ENCODE measurements at regions not wholly inside any gene's neighbourhood (a gene's known extent, or its start where the extent isn't known, plus 50 kb on each side); places are given as distances from the start of the nearest gene placed in this dataset.

DNA sequence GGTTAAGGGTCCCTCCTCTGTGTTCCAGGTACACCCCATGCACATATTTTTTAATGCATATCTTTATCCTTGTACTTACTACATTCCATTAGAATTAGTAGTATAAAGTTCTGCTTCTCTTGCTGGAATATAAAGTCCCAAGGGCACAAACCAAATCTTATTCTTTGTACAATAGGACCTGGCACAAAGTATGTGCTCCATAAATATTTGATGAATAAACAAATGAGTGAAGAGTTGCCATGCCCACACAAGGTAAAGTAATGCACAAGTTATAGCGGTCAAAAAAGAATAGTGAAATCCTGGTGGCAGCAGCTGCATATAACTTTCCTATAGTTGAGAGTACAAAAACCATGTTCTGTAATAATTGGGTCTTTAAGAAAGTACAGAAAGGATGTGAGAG is 82.1 kb upstream of the BMP4 start:
- Histone ChIP-seq H4K20me1 (ENCODE audit: insufficient read depth, poor library complexity, severe bottlenecking) (no peaks in the 10 kb centered on the region), H3K27ac (no peak overlapping the region), H3K36me3 (replicated peaks; ENCODE audit: insufficient read depth, low read depth) (no peaks in the 10 kb centered on the region), H3K9me2 (replicated peaks; ENCODE audit: insufficient read depth) (no peaks in the 10 kb centered on the region), H3K4me1 (ENCODE audit: insufficient read depth) (no peaks in the 10 kb centered on the region), H3K4me3 (no peak overlapping the region), H3K4me2 (no peak overlapping the region), H3K27me3 (no peaks in the 10 kb centered on the region), H3K79me2 (no peaks in the 10 kb centered on the region), H2AFZ (no peak overlapping the region), H3K9me3 (ENCODE audit: low read depth) (no peaks in the 10 kb centered on the region)
- no peak for TF ChIP-seq EZH2phosphoT487 (IDR thresholded peaks at IDR 0.05; ENCODE audit: low read depth, severe bottlenecking, unreplicated experiment)
- TF ChIP-seq EZH2 (IDR thresholded peaks at IDR 0.05; ENCODE audit: borderline replicate concordance): no peak
- no peak for TF ChIP-seq CTCF (IDR thresholded peaks at IDR 0.05; ENCODE audit: poor library complexity)
- no peak for DNase-seq (ENCODE audit: low spot score)
- 89% methylated on average over 1 of the region's 1 CpG for WGBS (ENCODE audit: low lambda C conversion rate, missing lambda C conversion rate)

- Histone ChIP-seq H3K27me3 (no peaks in the 10 kb centered on the region), H3K27ac (no peak overlapping the region), H3K4me1 (ENCODE audit: insufficient read depth) (no peaks in the 10 kb centered on the region), H4K20me1 (ENCODE audit: insufficient read depth, poor library complexity, severe bottlenecking) (no peaks in the 10 kb centered on the region), H3K4me3 (no peak overlapping the region), H3K36me3 (replicated peaks; ENCODE audit: insufficient read depth, low read depth) (no peaks in the 10 kb centered on the region), H3K9me2 (replicated peaks; ENCODE audit: insufficient read depth) (no peaks in the 10 kb centered on the region), H3K9me3 (ENCODE audit: low read depth) (no peaks in the 10 kb centered on the region), H3K79me2 (no peaks in the 10 kb centered on the region), H2AFZ (no peak overlapping the region), H3K4me2 (no peak overlapping the region)
- no peak for DNase-seq (ENCODE audit: low spot score)
- TF ChIP-seq EZH2phosphoT487 (IDR thresholded peaks at IDR 0.05; ENCODE audit: low read depth, severe bottlenecking, unreplicated experiment) (no peak), CTCF (IDR thresholded peaks at IDR 0.05; ENCODE audit: poor library complexity) (no peak), EZH2 (IDR thresholded peaks at IDR 0.05; ENCODE audit: borderline replicate concordance) (no peak)
- 66% methylated on average over 2 of the region's 2 CpGs for WGBS (ENCODE audit: low lambda C conversion rate, missing lambda C conversion rate)
Measured at GRCh38 chr14:54039311-54039710, 82.7 kb upstream of the BMP4 start.

- H3K79me2 ChIP-seq: no peaks in the 10 kb centered on the region
- no peak for TF ChIP-seq EZH2 (IDR thresholded peaks at IDR 0.05; ENCODE audit: borderline replicate concordance)
- no peak for TF ChIP-seq EZH2phosphoT487 (IDR thresholded peaks at IDR 0.05; ENCODE audit: low read depth, severe bottlenecking, unreplicated experiment)
- no peak for TF ChIP-seq CTCF (IDR thresholded peaks at IDR 0.05; ENCODE audit: poor library complexity)
Measured at GRCh38 chr14:54040846-54041245, 84.2 kb upstream of the BMP4 start.

GRCh38 chr14:54046250-54046649 is 89.6 kb upstream of the BMP4 start:
- WGBS (ENCODE audit: low lambda C conversion rate, missing lambda C conversion rate): 65% methylated on average over 3 of the region's 3 CpGs
- H3K27me3 ChIP-seq: no peaks in the 10 kb centered on the region
- H4K20me1 ChIP-seq (ENCODE audit: insufficient read depth, poor library complexity, severe bottlenecking): no peaks in the 10 kb centered on the region
- H2AFZ ChIP-seq: no peak overlapping the region
- H3K4me2 ChIP-seq: no peak overlapping the region
- DNase-seq (ENCODE audit: low spot score): no peak
- no peak for TF ChIP-seq EZH2 (IDR thresholded peaks at IDR 0.05; ENCODE audit: borderline replicate concordance)
- TF ChIP-seq EZH2phosphoT487 (IDR thresholded peaks at IDR 0.05; ENCODE audit: low read depth, severe bottlenecking, unreplicated experiment): no peak
- no peak for TF ChIP-seq CTCF (IDR thresholded peaks at IDR 0.05; ENCODE audit: poor library complexity)
- no peak overlapping the region for H3K4me3 ChIP-seq
- no peaks in the 10 kb centered on the region for H3K9me3 ChIP-seq (ENCODE audit: low read depth)
- H3K27ac ChIP-seq: no peak overlapping the region
- no peaks in the 10 kb centered on the region for H3K36me3 ChIP-seq (replicated peaks; ENCODE audit: insufficient read depth, low read depth)
- H3K79me2 ChIP-seq: no peaks in the 10 kb centered on the region
- peaks cover 3% of the 10 kb centered on the region for H3K4me1 ChIP-seq (ENCODE audit: insufficient read depth)
- no peaks in the 10 kb centered on the region for H3K9me2 ChIP-seq (replicated peaks; ENCODE audit: insufficient read depth)

More at GRCh38 chr14:54040846-54041245, 84.2 kb upstream of the BMP4 start:
- Histone ChIP-seq H3K27ac (no peak overlapping the region), H3K9me3 (ENCODE audit: low read depth) (no peaks in the 10 kb centered on the region), H3K4me1 (ENCODE audit: insufficient read depth) (no peaks in the 10 kb centered on the region), H2AFZ (no peak overlapping the region), H3K4me2 (no peak overlapping the region), H3K36me3 (replicated peaks; ENCODE audit: insufficient read depth, low read depth) (no peaks in the 10 kb centered on the region), H3K27me3 (no peaks in the 10 kb centered on the region), H3K9me2 (replicated peaks; ENCODE audit: insufficient read depth) (no peaks in the 10 kb centered on the region), H3K4me3 (no peak overlapping the region), H4K20me1 (ENCODE audit: insufficient read depth, poor library complexity, severe bottlenecking) (no peaks in the 10 kb centered on the region)
- DNase-seq (ENCODE audit: low spot score): no peak

Measured in hepatocyte (in vitro differentiated cells).